ENCODE measurements at regions not wholly inside any gene's neighbourhood (a gene's known extent, or its start where the extent isn't known, plus 50 kb on each side); places are given as distances from the start of the nearest gene placed in this dataset.
"Not testable (repeated sequence)": the region's sequence is repeated elsewhere in the genome, so short reads cannot be mapped to it uniquely, and the experiment has no call there.

DNA sequence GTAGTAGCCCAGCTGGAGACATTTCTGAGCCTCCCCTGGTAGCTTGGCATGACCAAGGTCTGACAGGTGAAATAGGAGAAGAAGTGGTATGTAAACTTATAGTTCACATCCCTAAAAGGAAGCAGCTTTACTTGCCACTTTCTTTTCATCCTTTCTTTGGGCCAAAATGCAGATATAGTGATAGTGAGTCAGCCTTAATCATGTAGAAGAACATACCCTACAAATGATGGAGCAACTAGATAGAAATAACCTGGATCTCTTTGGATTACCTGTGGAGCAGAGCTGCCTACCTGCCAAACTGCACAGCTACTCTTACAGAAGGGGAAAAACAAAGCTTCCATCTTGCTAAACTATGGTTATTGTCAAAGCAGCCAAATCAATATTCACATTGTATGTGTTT lies 106.7 kb upstream of the LCORL start:
- H3K27me3 Mint-ChIP-seq: peaks cover 2% of the 10 kb centered on the region
- H3K9me3 Mint-ChIP-seq: no peaks in the 10 kb centered on the region
- H3K4me3 Mint-ChIP-seq: no peak overlapping the region
- no peak overlapping the region for H3K27ac Mint-ChIP-seq
- peaks cover 0 to 2% (median 0%) of the 10 kb centered on the region in 3 donors for H3K4me1 Mint-ChIP-seq
- H3K36me3 Mint-ChIP-seq: no peaks in the 10 kb centered on the region

- H3K27me3 Mint-ChIP-seq: peaks cover 2% of the 10 kb centered on the region
- H3K4me1 Mint-ChIP-seq: peaks cover 0 to 2% (median 0%) of the 10 kb centered on the region in 3 donors
- no peaks in the 10 kb centered on the region for H3K9me3 Mint-ChIP-seq
- H3K27ac Mint-ChIP-seq: no peak overlapping the region
- no peaks in the 10 kb centered on the region for H3K36me3 Mint-ChIP-seq
- H3K4me3 Mint-ChIP-seq: no peak overlapping the region
These were observed 105.5 kb upstream of the LCORL start for GRCh38 chr4:18127030-18127429.

GRCh38 chr4:18113710-18114331 lies 92.3 kb upstream of the LCORL start:
- peaks cover 4% of the 10 kb centered on the region for H3K27me3 Mint-ChIP-seq
- no peaks in the 10 kb centered on the region for H3K36me3 Mint-ChIP-seq
- H3K4me3 Mint-ChIP-seq: no peak overlapping the region
- no peaks in the 10 kb centered on the region for H3K4me1 Mint-ChIP-seq
- no peak overlapping the region for H3K27ac Mint-ChIP-seq
- no peaks in the 10 kb centered on the region for H3K9me3 Mint-ChIP-seq

GRCh38 chr4:18111081-18111480 lies 89.5 kb upstream of the LCORL start:
- no peaks in the 10 kb centered on the region for H3K4me1 Mint-ChIP-seq
- no peak overlapping the region for H3K27ac Mint-ChIP-seq
- peaks cover 2% of the 10 kb centered on the region for H3K27me3 Mint-ChIP-seq
- no peaks in the 10 kb centered on the region for H3K36me3 Mint-ChIP-seq
- no peak overlapping the region for H3K4me3 Mint-ChIP-seq
- no peaks in the 10 kb centered on the region for H3K9me3 Mint-ChIP-seq

DNA sequence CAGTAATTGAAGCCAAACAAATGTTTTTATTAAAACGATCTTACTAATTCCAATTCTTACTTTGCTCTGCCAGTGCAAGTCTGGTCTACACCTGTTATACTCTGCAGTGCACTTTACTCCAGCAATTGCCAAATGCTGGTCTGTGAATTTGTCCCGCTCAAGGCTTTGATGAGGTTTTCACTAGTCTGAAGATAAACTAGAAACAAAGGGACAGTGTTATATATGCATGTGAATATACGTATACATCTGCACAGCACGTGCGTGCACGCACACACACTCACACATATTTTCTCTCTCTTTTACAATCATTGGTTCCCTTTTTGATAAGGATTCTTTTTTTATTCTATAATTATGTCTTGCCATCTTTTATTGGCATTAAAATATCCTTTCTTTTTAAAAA lies 88.5 kb upstream of the LCORL start:
- H3K4me3 Mint-ChIP-seq: no peak overlapping the region
- H3K27ac Mint-ChIP-seq: no peak overlapping the region
- no peaks in the 10 kb centered on the region for H3K4me1 Mint-ChIP-seq
- H3K36me3 Mint-ChIP-seq: no peaks in the 10 kb centered on the region
- H3K9me3 Mint-ChIP-seq: no peaks in the 10 kb centered on the region
- peaks cover 2% of the 10 kb centered on the region for H3K27me3 Mint-ChIP-seq

DNA sequence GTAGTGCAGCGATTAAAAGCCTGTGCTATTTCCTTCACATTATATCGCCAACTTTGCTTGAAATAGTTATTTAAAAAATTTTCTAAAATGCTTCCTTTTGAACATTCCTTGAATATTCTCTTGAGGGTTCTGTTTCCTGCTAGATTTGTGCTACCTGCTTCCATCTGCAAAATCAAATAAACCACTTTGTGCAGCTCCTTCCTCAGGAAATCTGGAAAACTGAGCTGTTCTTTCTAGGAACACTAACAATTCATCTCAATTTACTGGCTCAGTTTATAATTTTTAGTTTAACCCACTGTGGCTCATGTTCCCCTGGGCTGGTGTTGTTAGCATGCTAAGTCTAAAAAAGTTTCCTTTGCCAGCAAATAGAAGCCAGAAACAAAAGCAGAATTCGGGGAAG lies 88.1 kb upstream of the LCORL start:
- no peaks in the 10 kb centered on the region for H3K4me1 Mint-ChIP-seq
- H3K9me3 Mint-ChIP-seq: no peaks in the 10 kb centered on the region
- no peaks in the 10 kb centered on the region for H3K27me3 Mint-ChIP-seq
- no peak overlapping the region for H3K27ac Mint-ChIP-seq
- no peaks in the 10 kb centered on the region for H3K36me3 Mint-ChIP-seq
- H3K4me3 Mint-ChIP-seq: no peak overlapping the region

GRCh38 chr4:18107848-18108528 lies 86.4 kb upstream of the LCORL start:
- not testable (repeated sequence) for H3K4me3 Mint-ChIP-seq, H3K9me3 Mint-ChIP-seq, H3K27ac Mint-ChIP-seq, H3K4me1 Mint-ChIP-seq, H3K27me3 Mint-ChIP-seq, H3K36me3 Mint-ChIP-seq

DNA sequence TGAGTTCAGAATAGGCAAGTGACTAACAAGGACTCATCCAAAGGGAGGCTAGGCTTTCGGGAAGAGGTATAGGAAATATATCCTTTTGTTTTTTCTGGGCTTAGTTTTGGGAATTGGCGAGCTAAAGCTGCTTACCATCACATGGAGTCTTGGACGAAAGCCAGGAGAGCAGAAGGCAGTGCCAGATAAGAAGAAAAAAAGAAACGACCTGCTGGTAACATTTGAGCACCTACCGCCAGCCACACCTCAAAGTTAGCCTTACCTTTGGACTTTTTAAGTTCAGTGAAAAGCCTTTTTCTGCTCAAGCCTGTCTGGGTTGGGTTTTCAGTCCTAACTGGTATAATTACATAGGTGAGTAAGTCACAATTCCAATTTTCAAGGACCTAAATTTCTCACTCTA lies 85.1 kb upstream of the LCORL start:
- no peak overlapping the region for H3K4me3 Mint-ChIP-seq
- peaks cover 0 to 2% (median 0%) of the 10 kb centered on the region in 3 donors for H3K9me3 Mint-ChIP-seq
- no peak overlapping the region for H3K27ac Mint-ChIP-seq

DNA sequence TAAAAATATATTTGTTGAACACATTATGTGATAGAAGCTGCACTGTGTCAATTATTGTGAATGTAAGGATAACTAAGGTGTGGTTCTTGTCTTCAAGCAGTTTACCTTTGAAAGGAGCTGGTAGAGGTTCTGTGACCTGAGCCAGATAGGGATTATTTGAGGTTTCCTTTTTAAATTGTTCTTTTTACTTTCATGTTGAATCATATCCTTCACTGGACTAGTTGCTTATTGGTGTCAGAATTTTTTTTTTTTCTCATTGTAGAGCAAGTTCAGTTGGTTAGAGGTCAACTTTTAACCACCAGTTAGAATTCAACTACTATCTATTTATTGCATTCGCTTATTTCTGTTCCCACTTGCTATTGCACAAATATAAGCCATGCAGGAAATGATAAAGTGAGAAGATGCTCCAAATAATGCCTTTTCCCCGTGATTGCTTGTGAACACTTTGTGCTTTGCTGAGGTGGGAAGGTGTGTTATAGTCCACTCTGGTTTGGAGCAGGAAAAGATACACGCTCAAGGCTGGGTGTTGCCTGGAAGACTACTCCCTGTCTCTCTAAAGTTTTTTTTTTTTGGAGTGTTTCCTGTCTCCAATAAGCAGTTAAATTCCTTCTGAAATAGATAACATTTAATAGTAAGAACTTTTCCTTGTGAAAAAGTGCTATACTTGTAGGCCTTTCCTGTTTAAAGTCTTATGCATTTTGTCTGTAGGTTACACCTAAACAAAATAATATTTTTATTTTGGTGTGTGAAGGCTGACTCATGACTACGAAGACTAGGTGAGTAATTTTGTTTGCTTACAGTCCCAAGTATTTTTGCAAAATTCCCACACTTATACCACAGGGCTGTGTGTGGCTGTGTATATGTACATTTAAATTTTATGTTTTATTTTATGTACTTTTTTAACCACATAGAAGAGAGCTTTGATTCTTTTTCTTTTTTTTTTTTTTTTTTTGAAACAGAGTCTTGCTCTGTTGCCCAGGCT lies 83.8 kb upstream of the LCORL start:
- peaks cover 0 to 2% (median 0%) of the 10 kb centered on the region in 3 donors for H3K9me3 Mint-ChIP-seq
- H3K36me3 Mint-ChIP-seq: no peaks in the 10 kb centered on the region
- H3K27me3 Mint-ChIP-seq: no peaks in the 10 kb centered on the region
- H3K27ac Mint-ChIP-seq: no peak overlapping the region
- H3K4me1 Mint-ChIP-seq: peaks cover 0 to 4% (median 0%) of the 10 kb centered on the region in 3 donors
- no peak overlapping the region for H3K4me3 Mint-ChIP-seq

More for the DNA sequence above, 85.1 kb upstream of the LCORL start:
- no peaks in the 10 kb centered on the region for H3K36me3 Mint-ChIP-seq
- no peaks in the 10 kb centered on the region for H3K4me1 Mint-ChIP-seq
- H3K27me3 Mint-ChIP-seq: no peaks in the 10 kb centered on the region

GRCh38 chr4:18103876-18104605 lies 82.5 kb upstream of the LCORL start:
- Mint-ChIP-seq H3K27ac (no peak overlapping the region), H3K36me3 (no peaks in the 10 kb centered on the region), H3K4me3 (no peak overlapping the region)

DNA sequence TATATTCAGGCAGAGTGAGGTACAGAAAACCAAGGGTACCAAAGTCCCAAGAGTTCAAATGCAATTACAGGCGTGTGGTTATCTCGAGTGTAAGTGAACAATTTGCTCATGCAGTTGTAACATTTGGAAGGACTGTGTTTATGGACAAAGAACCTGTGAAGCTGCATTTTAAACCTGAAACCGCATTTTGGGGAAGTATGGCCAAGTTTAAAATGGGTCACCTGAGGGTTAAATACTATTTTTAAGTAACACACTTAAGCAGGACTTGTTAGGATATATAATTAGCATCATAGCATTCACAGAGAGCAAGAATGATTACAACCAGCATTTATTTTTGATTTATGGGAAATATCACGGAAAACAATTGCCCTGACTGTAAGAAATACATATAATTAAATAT lies 79.1 kb upstream of the LCORL start:
- Mint-ChIP-seq H3K27me3 (no peaks in the 10 kb centered on the region), H3K36me3 (no peaks in the 10 kb centered on the region), H3K4me1 (peaks cover 0 to 4% (median 0%) of the 10 kb centered on the region in 3 donors), H3K9me3 (peaks cover 0 to 2% (median 0%) of the 10 kb centered on the region in 3 donors), H3K4me3 (no peak overlapping the region), H3K27ac (no peak overlapping the region)

More at GRCh38 chr4:18103876-18104605, 82.5 kb upstream of the LCORL start:
- Mint-ChIP-seq H3K9me3 (peaks cover 0 to 2% (median 0%) of the 10 kb centered on the region in 3 donors), H3K4me1 (peaks cover 0 to 4% (median 0%) of the 10 kb centered on the region in 3 donors), H3K27me3 (no peaks in the 10 kb centered on the region)

- H3K27ac Mint-ChIP-seq, H3K9me3 Mint-ChIP-seq, H3K36me3 Mint-ChIP-seq, H3K27me3 Mint-ChIP-seq, H3K4me3 Mint-ChIP-seq, H3K4me1 Mint-ChIP-seq: not testable (repeated sequence)
These were observed 68.9 kb upstream of the LCORL start for GRCh38 chr4:18090447-18090846.

GRCh38 chr4:18082236-18082635 lies 60.7 kb upstream of the LCORL start:
- H3K27me3 Mint-ChIP-seq: peaks cover 5% of the 10 kb centered on the region
- no peak overlapping the region for H3K4me3 Mint-ChIP-seq
- no peaks in the 10 kb centered on the region for H3K4me1 Mint-ChIP-seq
- H3K9me3 Mint-ChIP-seq: peaks cover 0 to 3% (median 2%) of the 10 kb centered on the region in 3 donors
- H3K27ac Mint-ChIP-seq: no peak overlapping the region
- H3K36me3 Mint-ChIP-seq: no peaks in the 10 kb centered on the region

DNA sequence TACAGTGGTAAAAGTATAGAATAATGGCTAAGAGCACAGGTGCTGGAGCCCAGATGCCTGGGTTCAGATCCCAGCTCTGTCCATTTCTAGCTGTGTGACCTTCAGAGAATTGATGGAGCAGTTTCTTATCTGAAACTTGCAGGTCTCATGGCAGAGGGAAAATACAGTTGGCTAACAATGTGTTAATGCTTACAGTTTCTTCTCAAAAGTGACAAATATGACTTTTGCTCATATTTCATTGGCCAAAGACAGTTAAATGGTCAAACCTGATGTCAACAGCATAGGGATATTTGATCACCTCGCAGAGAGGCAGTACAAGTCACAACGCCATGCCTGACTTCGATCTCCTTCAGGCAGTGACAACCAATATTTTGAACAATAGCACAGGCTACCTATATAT lies 60.2 kb upstream of the LCORL start:
- no peaks in the 10 kb centered on the region for H3K4me1 Mint-ChIP-seq
- peaks cover 0 to 2% (median 0%) of the 10 kb centered on the region in 3 donors for H3K9me3 Mint-ChIP-seq
- peaks cover 5% of the 10 kb centered on the region for H3K27me3 Mint-ChIP-seq
- H3K27ac Mint-ChIP-seq: no peak overlapping the region
- no peak overlapping the region for H3K4me3 Mint-ChIP-seq
- no peaks in the 10 kb centered on the region for H3K36me3 Mint-ChIP-seq

- H3K27me3 Mint-ChIP-seq: no peaks in the 10 kb centered on the region
- no peak overlapping the region for H3K4me3 Mint-ChIP-seq
- peaks cover 0 to 5% (median 0%) of the 10 kb centered on the region in 3 donors for H3K9me3 Mint-ChIP-seq
- no peaks in the 10 kb centered on the region for H3K36me3 Mint-ChIP-seq
- no peak overlapping the region for H3K27ac Mint-ChIP-seq
- peaks cover 0 to 3% (median 0%) of the 10 kb centered on the region in 3 donors for H3K4me1 Mint-ChIP-seq
These were observed 56.3 kb upstream of the LCORL start for GRCh38 chr4:18077808-18078207.

Data from IgD-negative memory B cell (primary cell).